ENCODE measurements at regions not wholly inside any gene's neighbourhood (a gene's known extent, or its start where the extent isn't known, plus 50 kb on each side); places are given as distances from the start of the nearest gene placed in this dataset.

GRCh38 chr5:90113108-90113507 is 296.4 kb downstream of the CETN3 start:
- TF ChIP-seq MAX (IDR thresholded peaks at IDR 0.05; ENCODE audit: insufficient read depth, insufficient read length) = no peak
- TF ChIP-seq FOS (IDR thresholded peaks at IDR 0.05; ENCODE audit: borderline replicate concordance, insufficient read depth, low read length) = no peak
- no peak for TF ChIP-seq JUN (IDR thresholded peaks at IDR 0.05; ENCODE audit: borderline replicate concordance, insufficient read depth, insufficient read length, low read depth)
- no peak for TF ChIP-seq CTCF (IDR thresholded peaks at IDR 0.05; ENCODE audit: extremely low read depth in 1 of 2, insufficient read depth in 1 of 2, low read depth in 1 of 2, low read length in 2 of 2)
- no peak for TF ChIP-seq MYC (IDR thresholded peaks at IDR 0.05; ENCODE audit: low read depth, low read length)
- no peak for TF ChIP-seq POLR2AphosphoS5 (IDR thresholded peaks at IDR 0.05; ENCODE audit: insufficient read depth, low read depth, low read length)
- no peak for TF ChIP-seq EZH2 (IDR thresholded peaks at IDR 0.05; ENCODE audit: borderline replicate concordance, low read depth, low read length, severe bottlenecking)
- no peak for TF ChIP-seq GATA2 (IDR thresholded peaks at IDR 0.05; ENCODE audit: insufficient read depth, insufficient read length, low read depth, low read length)
- Histone ChIP-seq H4K20me1 (replicated peaks; ENCODE audit: control insufficient read depth, extremely low read depth, insufficient read depth, low read length) (no peaks in the 10 kb centered on the region), H3K27me3 (ENCODE audit: control insufficient read depth in 2 of 2, insufficient read depth in 2 of 2, low read length in 2 of 2) (no peaks in the 10 kb centered on the region), H3K4me3 (replicated peaks in 1 of 3; ENCODE audit: insufficient read depth in 1 of 3, low read depth in 1 of 3, low read length in 3 of 3) (no peak overlapping the region), H3K9me1 (replicated peaks; ENCODE audit: control insufficient read depth, extremely low read depth, insufficient read depth, low read length) (no peaks in the 10 kb centered on the region), H3K4me1 (ENCODE audit: control insufficient read depth, extremely low read depth, insufficient read depth, low read length) (peaks cover 4% of the 10 kb centered on the region), H3K79me2 (ENCODE audit: control insufficient read depth, insufficient read depth, low read length) (no peaks in the 10 kb centered on the region), H2AFZ (ENCODE audit: low read depth, low read length) (no peak overlapping the region), H3K27ac (ENCODE audit: insufficient read depth, low read depth, low read length) (no peak overlapping the region), H3K9me3 (replicated peaks; ENCODE audit: control insufficient read depth, insufficient read depth, low read length) (no peaks in the 10 kb centered on the region), H3K4me2 (ENCODE audit: insufficient read depth, low read length) (no peak overlapping the region), H3K9ac (replicated peaks; ENCODE audit: extremely low read depth, insufficient read depth, low read length) (no peak overlapping the region), H3K36me3 (ENCODE audit: control insufficient read depth in 2 of 2, extremely low read depth in 1 of 2, insufficient read depth in 2 of 2, low read length in 2 of 2) (no peaks in the 10 kb centered on the region)
- ChIA-PET CTCF (no interaction called here), POLR2A (no interaction called here)
- intact Hi-C loops (cut with micrococcal nuclease) = no loop called here
- dilution Hi-C loops (cut with MboI; ENCODE audit: extremely low pct_ligation_motif_present, low sequenced_read_pairs) = no loop called here
- FAIRE-seq (no peak), DNase-seq (ENCODE audit: low read depth, low spot score) (no peak)
- no TSS peak for BruUV-seq (replicated peaks)

All from endothelial cell of umbilical vein (primary cell).